Cardiac muscle cell (in vitro differentiated cells and primary cell): ENCODE measurements at regions not wholly inside any gene's neighbourhood (a gene's known extent, or its start where the extent isn't known, plus 50 kb on each side); places are given as distances from the start of the nearest gene placed in this dataset.
A peak's percentile ranks its signal among the peaks of the same experiment; 100 is the strongest.

Source experiments
- DNase-seq, 2 donors: peaks; one replicate each; pipeline versions ENCODE4 v3.0.0 to v3.0.0-alpha.2; 2010 to 2017; ENCODE audit warnings: low read depth in 1 of 2, low spot score in 1 of 2
- H3K27ac ChIP-seq: fragments of 200-600 bp; sonication (generic); 2 replicates; pipeline ENCODE4 v1.5.1; 2016
- H3K27me3 ChIP-seq: fragments of 200-600 bp; sonication (generic); 2 replicates; pipeline ENCODE4 v1.6.0; 2016; ENCODE audit warnings: control low read depth
- H3K36me3 ChIP-seq: fragments of 200-600 bp; sonication (generic); 2 replicates; pipeline ENCODE4 v1.5.1; 2016; ENCODE audit warnings: control low read depth
- H3K4me1 ChIP-seq: fragments of 200-600 bp; sonication (generic); 2 replicates; pipeline ENCODE4 v1.8.1; 2017; ENCODE audit warnings: low read depth, mild to moderate bottlenecking, mixed run types
- H3K4me3 ChIP-seq: fragments of 200-600 bp; sonication (generic); 2 replicates; pipeline ENCODE4 v1.5.1; 2016; ENCODE audit warnings: mild to moderate bottlenecking
- H3K9me3 ChIP-seq: fragments of 200-600 bp; sonication (generic); 2 replicates; pipeline ENCODE4 v1.5.1; 2017; ENCODE audit warnings: low read depth, mild to moderate bottlenecking, control low read depth
- TF ChIP-seq, protein P1 (sequence below): IDR thresholded peaks from 2 replicates; pipeline ENCODE4 v1.5.1; 2012; ENCODE audit warnings: low read depth, mild to moderate bottlenecking, low read length

DNA sequence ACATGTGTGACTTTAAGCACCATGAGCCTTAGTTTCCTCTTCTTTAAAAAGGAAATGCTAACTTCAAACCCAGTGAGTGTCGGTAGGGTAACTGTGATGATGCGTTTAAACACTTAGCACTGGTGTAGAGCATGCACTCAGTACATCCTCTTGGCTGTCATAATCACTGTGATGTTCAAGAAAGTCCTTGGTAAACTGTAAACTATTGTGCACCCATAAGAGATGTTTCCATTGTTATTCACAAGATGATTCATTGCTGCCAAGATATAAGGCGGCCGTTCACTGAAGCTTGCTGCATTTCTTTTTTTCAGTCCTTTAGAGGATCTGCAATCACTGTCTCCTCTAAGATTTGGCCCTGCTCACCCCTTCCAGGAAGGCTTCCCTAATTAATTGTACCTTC lies 61.8 kb upstream of the DAB1 start:
- TF ChIP-seq, protein P1, sequence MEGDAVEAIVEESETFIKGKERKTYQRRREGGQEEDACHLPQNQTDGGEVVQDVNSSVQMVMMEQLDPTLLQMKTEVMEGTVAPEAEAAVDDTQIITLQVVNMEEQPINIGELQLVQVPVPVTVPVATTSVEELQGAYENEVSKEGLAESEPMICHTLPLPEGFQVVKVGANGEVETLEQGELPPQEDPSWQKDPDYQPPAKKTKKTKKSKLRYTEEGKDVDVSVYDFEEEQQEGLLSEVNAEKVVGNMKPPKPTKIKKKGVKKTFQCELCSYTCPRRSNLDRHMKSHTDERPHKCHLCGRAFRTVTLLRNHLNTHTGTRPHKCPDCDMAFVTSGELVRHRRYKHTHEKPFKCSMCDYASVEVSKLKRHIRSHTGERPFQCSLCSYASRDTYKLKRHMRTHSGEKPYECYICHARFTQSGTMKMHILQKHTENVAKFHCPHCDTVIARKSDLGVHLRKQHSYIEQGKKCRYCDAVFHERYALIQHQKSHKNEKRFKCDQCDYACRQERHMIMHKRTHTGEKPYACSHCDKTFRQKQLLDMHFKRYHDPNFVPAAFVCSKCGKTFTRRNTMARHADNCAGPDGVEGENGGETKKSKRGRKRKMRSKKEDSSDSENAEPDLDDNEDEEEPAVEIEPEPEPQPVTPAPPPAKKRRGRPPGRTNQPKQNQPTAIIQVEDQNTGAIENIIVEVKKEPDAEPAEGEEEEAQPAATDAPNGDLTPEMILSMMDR, result no peak
- no peaks in the 10 kb centered on the region for H3K9me3 ChIP-seq
- no peak overlapping the region for H3K4me3 ChIP-seq
- no peaks in the 10 kb centered on the region for H3K4me1 ChIP-seq
- peak in 1 of 2 donors; percentile 62 for DNase-seq
- no peak overlapping the region for H3K27ac ChIP-seq
- H3K27me3 ChIP-seq, result no peaks in the 10 kb centered on the region
- no peaks in the 10 kb centered on the region for H3K36me3 ChIP-seq

DNA sequence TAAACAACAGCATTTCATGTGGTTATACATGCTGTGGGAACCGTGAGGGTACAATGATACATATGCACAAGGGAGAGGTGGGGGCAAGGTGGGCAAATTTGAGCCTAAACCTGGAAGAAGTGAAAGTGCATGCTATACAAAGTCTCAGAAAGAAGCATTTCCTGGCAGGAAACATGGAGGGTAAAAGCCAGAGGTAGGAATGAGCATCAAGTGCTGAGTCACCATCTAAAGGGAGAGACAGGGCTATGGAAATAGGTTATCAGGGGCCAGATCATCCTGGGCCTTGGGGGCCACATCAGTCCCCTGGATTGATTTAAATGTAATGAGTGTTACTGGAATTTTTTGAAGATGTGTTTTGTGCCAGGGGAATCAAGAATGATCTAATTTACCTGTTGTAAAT lies 60.1 kb upstream of the DAB1 start:
- no peak overlapping the region for H3K27ac ChIP-seq

DNA sequence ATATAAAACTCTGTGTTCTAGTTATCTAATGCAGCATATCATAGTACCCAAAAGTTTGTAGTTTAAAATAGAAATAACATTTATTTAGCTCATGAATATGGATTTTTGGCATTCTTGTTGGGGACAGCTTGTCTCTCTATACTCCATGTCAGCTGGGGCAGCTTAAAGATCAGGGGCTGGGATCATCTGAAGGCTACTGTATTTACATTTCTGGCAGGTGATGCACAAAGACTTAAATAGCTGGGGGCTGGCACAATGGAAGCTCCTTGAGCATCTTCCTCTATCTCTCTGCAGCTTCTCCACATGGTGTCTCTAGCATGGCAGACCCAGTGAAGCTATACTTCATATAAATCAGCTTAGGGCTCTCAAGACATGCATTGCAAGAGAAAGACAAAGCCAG lies 55.6 kb upstream of the DAB1 start:
- no peak overlapping the region for H3K27ac ChIP-seq
- TF ChIP-seq, protein P1, result no peak
- DNase-seq, result no peak
- no peaks in the 10 kb centered on the region for H3K36me3 ChIP-seq
- no peaks in the 10 kb centered on the region for H3K9me3 ChIP-seq
- H3K27me3 ChIP-seq, result no peaks in the 10 kb centered on the region
- no peaks in the 10 kb centered on the region for H3K4me1 ChIP-seq
- H3K4me3 ChIP-seq, result no peak overlapping the region

More for the DNA sequence above, 60.1 kb upstream of the DAB1 start:
- no peak overlapping the region for H3K4me3 ChIP-seq
- H3K4me1 ChIP-seq, result no peaks in the 10 kb centered on the region
- H3K9me3 ChIP-seq, result no peaks in the 10 kb centered on the region
- DNase-seq, result no peak
- TF ChIP-seq, protein P1, result no peak
- H3K36me3 ChIP-seq, result no peaks in the 10 kb centered on the region
- H3K27me3 ChIP-seq, result no peaks in the 10 kb centered on the region

DNA sequence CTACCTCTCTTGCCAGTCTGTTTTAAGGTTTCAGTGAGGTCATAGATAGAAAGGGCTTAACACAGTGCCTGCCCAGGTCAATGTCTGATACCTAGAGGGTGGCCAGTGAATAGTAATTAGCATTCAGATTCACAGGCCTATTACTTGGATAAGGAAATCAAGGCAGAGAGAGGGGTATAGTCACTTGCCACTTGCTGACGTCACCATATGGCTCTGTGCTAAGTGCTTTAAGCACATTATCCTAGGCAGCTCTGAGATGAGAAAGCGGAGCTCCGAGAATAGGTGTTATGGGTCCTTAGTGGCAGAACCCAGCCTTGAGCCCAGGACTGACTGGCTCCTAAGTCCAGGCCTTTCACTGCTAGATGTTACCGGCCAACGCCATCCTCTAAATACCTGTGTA lies 51.5 kb upstream of the DAB1 start:
- TF ChIP-seq, protein P1, result no peak
- H3K27ac ChIP-seq, result no peak overlapping the region
- no peaks in the 10 kb centered on the region for H3K9me3 ChIP-seq
- no peak overlapping the region for H3K4me3 ChIP-seq
- no peak for DNase-seq
- no peaks in the 10 kb centered on the region for H3K27me3 ChIP-seq
- no peaks in the 10 kb centered on the region for H3K36me3 ChIP-seq
- H3K4me1 ChIP-seq, result no peaks in the 10 kb centered on the region

DNA sequence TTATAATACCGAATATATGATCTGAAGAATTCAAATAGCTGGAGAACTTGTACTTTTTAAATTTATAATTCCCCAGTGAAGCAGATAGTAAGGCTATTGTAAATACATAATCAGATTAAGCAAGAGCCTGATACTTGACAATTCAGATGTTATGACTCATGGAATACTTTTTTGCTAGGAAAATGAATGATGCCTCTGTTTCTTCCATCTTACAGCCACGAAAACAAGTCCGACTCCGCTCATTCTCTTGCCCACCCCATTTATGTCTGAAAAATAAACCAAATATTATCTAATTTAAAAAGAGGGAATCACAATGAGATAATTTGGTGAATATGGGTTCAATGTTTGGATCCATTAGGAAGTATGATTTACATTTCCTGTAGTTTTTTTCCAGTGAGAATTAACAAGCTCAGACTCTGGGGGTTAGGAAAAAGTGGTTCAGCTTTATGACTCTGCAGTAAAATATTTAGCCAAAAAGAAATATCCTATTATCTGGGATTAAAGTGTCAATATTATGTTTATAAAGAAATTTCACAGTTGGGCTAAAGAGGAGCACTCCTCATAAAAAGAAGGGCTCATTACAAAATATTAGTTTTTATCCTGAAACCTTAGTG lies 50.4 kb upstream of the DAB1 start:
- H3K4me3 ChIP-seq, result no peak overlapping the region
- no peak overlapping the region for H3K27ac ChIP-seq
- H3K9me3 ChIP-seq, result no peaks in the 10 kb centered on the region
- H3K36me3 ChIP-seq, result no peaks in the 10 kb centered on the region
- no peaks in the 10 kb centered on the region for H3K27me3 ChIP-seq
- peak in 1 of 2 donors; percentile 45 for DNase-seq
- no peaks in the 10 kb centered on the region for H3K4me1 ChIP-seq
- TF ChIP-seq, protein P1, result no peak
